ENCODE measurements at regions not wholly inside any gene's neighbourhood (a gene's known extent, or its start where the extent isn't known, plus 50 kb on each side); places are given as distances from the start of the nearest gene placed in this dataset.

GRCh38 chr18:55100817-55101457, 141.7 kb upstream of the CCDC68 start:
- Mint-ChIP-seq H3K27ac (ENCODE audit: unreplicated experiment) (peak overlapping the region; percentile 81), H3K4me3 (ENCODE audit: unreplicated experiment) (no peak overlapping the region), H3K9me3 (ENCODE audit: unreplicated experiment) (no peaks in the 10 kb centered on the region), H3K27me3 (ENCODE audit: low read depth, unreplicated experiment) (no peaks in the 10 kb centered on the region), H3K4me1 (ENCODE audit: low read depth, unreplicated experiment) (peaks cover 39% of the 10 kb centered on the region), H3K36me3 (ENCODE audit: low read depth, unreplicated experiment) (no peaks in the 10 kb centered on the region)
- Histone ChIP-seq H3K4me1 (ENCODE audit: insufficient read depth, low read length) (peaks cover 39% of the 10 kb centered on the region), H3K27ac (ENCODE audit: low read depth, low read length) (no peak overlapping the region), H3K9ac (ENCODE audit: low read length) (no peak overlapping the region), H3K4me3 (ENCODE audit: insufficient read depth, low read depth, low read length) (no peak overlapping the region), H3K36me3 (ENCODE audit: insufficient read depth, low read length) (no peaks in the 10 kb centered on the region), H3K79me2 (ENCODE audit: insufficient read depth, low read length) (no peaks in the 10 kb centered on the region), H4K20me1 (ENCODE audit: insufficient read depth, low read length) (no peaks in the 10 kb centered on the region), H3K9me3 (ENCODE audit: insufficient read depth, low read depth, low read length) (no peaks in the 10 kb centered on the region), H2AFZ (ENCODE audit: low read depth, low read length) (no peak overlapping the region), H3K4me2 (ENCODE audit: low read length) (peak overlapping the region; percentile 10), H3K27me3 (ENCODE audit: insufficient read depth, low read length) (no peaks in the 10 kb centered on the region)
- TF ChIP-seq, protein P1, sequence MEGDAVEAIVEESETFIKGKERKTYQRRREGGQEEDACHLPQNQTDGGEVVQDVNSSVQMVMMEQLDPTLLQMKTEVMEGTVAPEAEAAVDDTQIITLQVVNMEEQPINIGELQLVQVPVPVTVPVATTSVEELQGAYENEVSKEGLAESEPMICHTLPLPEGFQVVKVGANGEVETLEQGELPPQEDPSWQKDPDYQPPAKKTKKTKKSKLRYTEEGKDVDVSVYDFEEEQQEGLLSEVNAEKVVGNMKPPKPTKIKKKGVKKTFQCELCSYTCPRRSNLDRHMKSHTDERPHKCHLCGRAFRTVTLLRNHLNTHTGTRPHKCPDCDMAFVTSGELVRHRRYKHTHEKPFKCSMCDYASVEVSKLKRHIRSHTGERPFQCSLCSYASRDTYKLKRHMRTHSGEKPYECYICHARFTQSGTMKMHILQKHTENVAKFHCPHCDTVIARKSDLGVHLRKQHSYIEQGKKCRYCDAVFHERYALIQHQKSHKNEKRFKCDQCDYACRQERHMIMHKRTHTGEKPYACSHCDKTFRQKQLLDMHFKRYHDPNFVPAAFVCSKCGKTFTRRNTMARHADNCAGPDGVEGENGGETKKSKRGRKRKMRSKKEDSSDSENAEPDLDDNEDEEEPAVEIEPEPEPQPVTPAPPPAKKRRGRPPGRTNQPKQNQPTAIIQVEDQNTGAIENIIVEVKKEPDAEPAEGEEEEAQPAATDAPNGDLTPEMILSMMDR (IDR thresholded peaks at IDR 0.05; ENCODE audit: insufficient read depth, low read depth, low read length) = no peak
- TF ChIP-seq EZH2 (IDR thresholded peaks at IDR 0.05; ENCODE audit: insufficient read depth, low read length) = no peak
- FAIRE-seq (no peak), DNase-seq (ENCODE audit: low read depth) (peak; percentile 78)

DNA sequence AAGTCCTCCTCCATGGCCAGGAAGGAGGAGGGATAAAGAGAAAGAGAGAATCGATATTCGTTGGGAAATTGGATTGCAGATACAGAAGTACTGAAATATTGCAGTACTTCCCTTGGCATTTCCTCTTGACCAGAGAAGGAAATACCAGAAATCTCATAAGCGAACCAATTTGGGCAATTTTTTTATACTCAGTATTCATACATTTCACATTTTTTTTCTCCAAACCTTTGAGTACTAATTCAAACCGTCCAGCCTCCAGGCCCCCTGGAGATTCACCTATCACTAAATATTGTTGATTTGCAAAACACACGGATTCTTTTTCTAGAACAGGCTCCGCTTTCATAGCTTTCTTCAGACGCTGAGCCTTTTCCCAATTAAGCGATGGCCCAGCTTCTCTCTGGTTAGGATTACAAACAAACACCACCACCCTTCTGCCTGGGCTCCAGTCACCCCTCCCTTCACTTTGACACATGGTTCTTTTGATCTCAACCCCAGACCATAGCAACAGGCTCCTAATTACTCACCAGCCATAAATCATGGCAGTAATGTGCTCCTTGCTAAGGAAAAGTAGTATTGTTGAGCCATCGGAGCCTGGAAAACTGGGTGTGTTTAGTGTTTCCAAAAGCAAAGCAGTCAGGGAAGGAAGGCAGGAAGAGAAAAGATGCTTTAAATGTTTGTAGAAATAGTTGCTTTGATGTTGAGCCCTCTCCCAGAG, 138.4 kb upstream of the CCDC68 start:
- Mint-ChIP-seq H3K4me3 (ENCODE audit: unreplicated experiment) (no peak overlapping the region), H3K4me1 (ENCODE audit: low read depth, unreplicated experiment) (peaks cover 41% of the 10 kb centered on the region), H3K36me3 (ENCODE audit: low read depth, unreplicated experiment) (no peaks in the 10 kb centered on the region), H3K27ac (ENCODE audit: unreplicated experiment) (peak overlapping the region; percentile 3), H3K9me3 (ENCODE audit: unreplicated experiment) (no peaks in the 10 kb centered on the region), H3K27me3 (ENCODE audit: low read depth, unreplicated experiment) (no peaks in the 10 kb centered on the region)
- peak; percentile 84 for FAIRE-seq
- Histone ChIP-seq H2AFZ (ENCODE audit: low read depth, low read length) (no peak overlapping the region), H3K36me3 (ENCODE audit: insufficient read depth, low read length) (no peaks in the 10 kb centered on the region), H3K4me2 (ENCODE audit: low read length) (peak overlapping the region; percentile 73), H3K79me2 (ENCODE audit: insufficient read depth, low read length) (no peaks in the 10 kb centered on the region), H3K27me3 (ENCODE audit: insufficient read depth, low read length) (no peaks in the 10 kb centered on the region), H3K27ac (ENCODE audit: low read depth, low read length) (no peak overlapping the region), H4K20me1 (ENCODE audit: insufficient read depth, low read length) (no peaks in the 10 kb centered on the region), H3K4me1 (ENCODE audit: insufficient read depth, low read length) (peaks cover 38% of the 10 kb centered on the region), H3K4me3 (ENCODE audit: insufficient read depth, low read depth, low read length) (no peak overlapping the region), H3K9ac (ENCODE audit: low read length) (no peak overlapping the region), H3K9me3 (ENCODE audit: insufficient read depth, low read depth, low read length) (no peaks in the 10 kb centered on the region)
- DNase-seq (ENCODE audit: low read depth) = peak; percentile 83
- TF ChIP-seq, protein P1 (IDR thresholded peaks at IDR 0.05; ENCODE audit: insufficient read depth, low read depth, low read length) = no peak
- no peak for TF ChIP-seq EZH2 (IDR thresholded peaks at IDR 0.05; ENCODE audit: insufficient read depth, low read length)

Data from astrocyte (in vitro differentiated cells and primary cell).